ENCODE measurements at regions not wholly inside any gene's neighbourhood (a gene's known extent, or its start where the extent isn't known, plus 50 kb on each side); places are given as distances from the start of the nearest gene placed in this dataset.

DNA sequence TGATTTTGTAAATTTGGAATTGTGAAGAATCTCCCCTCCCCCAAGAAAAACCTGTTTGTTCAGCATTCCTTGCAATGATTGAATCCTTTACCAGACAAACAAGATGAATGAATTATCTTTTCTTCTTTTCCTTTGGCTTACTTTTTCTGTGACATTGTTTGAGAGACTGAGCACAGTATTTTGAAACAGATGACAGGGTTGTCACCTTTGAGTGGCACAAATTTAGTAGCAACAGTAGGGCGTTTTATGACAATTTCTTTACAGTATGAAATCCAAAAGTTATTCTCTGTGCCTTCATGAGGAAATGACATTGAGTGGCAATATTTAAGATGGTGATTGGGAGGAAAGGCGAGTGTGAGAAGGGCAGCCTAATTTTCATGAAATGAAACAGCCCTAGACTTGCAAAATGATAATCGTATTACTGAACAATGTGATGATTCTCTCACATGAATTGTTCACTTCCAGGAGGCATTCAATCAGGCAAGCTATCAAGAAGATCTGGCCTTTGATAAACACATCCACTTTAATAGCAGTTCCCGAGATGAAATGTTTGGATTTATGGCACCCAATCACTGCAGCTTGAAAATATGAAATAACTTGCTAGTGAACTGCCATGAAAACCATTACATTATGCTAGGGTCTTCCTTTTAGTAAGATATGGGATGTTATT lies 68.6 kb upstream of the SCEL start:
- no peak overlapping the region for H3K27ac Mint-ChIP-seq
- no peak overlapping the region for H3K4me3 Mint-ChIP-seq
- Histone ChIP-seq H3K9me2 (ENCODE audit: insufficient read depth) (no peaks in the 10 kb centered on the region), H3F3A (replicated peaks; ENCODE audit: low read depth) (no peaks in the 10 kb centered on the region), H3K4me3 (no peak overlapping the region), H3K27ac (ENCODE audit: low read depth) (no peak overlapping the region), H3K79me2 (replicated peaks; ENCODE audit: insufficient read depth) (no peaks in the 10 kb centered on the region), H3K27me3 (ENCODE audit: insufficient read depth) (no peaks in the 10 kb centered on the region), H2AFZ (0 out of 2 replicates have a peak overlapping the region, but pooled peaks have one; percentile 49), H3K36me3 (ENCODE audit: insufficient read depth) (no peaks in the 10 kb centered on the region), H3K4me1 (ENCODE audit: insufficient read depth) (no peaks in the 10 kb centered on the region), H4K20me1 (replicated peaks; ENCODE audit: insufficient read depth) (no peaks in the 10 kb centered on the region), H3K4me2 (no peak overlapping the region)
- TF ChIP-seq CREB1 (CRISPR knock-in tag; IDR thresholded peaks at IDR 0.05; ENCODE audit: low read depth) (no peak), POLR2AphosphoS5 (IDR thresholded peaks at IDR 0.05; ENCODE audit: low read depth) (no peak), NANOG (IDR thresholded peaks at IDR 0.05; ENCODE audit: borderline replicate concordance) (no peak), ZNF331 (CRISPR knock-in tag; IDR thresholded peaks at IDR 0.05; ENCODE audit: low read depth) (no peak), STAT1 (IDR thresholded peaks at IDR 0.05; ENCODE audit: unreplicated experiment) (no peak), JUNB (IDR thresholded peaks at IDR 0.05; ENCODE audit: unreplicated experiment) (no peak), ZNF114 (CRISPR knock-in tag; IDR thresholded peaks at IDR 0.05) (no peak), EZH2 (IDR thresholded peaks at IDR 0.05; ENCODE audit: low read depth, unreplicated experiment) (no peak), EZH2phosphoT487 (IDR thresholded peaks at IDR 0.05; ENCODE audit: unreplicated experiment) (no peak)
- TF ChIP-seq, protein P1, sequence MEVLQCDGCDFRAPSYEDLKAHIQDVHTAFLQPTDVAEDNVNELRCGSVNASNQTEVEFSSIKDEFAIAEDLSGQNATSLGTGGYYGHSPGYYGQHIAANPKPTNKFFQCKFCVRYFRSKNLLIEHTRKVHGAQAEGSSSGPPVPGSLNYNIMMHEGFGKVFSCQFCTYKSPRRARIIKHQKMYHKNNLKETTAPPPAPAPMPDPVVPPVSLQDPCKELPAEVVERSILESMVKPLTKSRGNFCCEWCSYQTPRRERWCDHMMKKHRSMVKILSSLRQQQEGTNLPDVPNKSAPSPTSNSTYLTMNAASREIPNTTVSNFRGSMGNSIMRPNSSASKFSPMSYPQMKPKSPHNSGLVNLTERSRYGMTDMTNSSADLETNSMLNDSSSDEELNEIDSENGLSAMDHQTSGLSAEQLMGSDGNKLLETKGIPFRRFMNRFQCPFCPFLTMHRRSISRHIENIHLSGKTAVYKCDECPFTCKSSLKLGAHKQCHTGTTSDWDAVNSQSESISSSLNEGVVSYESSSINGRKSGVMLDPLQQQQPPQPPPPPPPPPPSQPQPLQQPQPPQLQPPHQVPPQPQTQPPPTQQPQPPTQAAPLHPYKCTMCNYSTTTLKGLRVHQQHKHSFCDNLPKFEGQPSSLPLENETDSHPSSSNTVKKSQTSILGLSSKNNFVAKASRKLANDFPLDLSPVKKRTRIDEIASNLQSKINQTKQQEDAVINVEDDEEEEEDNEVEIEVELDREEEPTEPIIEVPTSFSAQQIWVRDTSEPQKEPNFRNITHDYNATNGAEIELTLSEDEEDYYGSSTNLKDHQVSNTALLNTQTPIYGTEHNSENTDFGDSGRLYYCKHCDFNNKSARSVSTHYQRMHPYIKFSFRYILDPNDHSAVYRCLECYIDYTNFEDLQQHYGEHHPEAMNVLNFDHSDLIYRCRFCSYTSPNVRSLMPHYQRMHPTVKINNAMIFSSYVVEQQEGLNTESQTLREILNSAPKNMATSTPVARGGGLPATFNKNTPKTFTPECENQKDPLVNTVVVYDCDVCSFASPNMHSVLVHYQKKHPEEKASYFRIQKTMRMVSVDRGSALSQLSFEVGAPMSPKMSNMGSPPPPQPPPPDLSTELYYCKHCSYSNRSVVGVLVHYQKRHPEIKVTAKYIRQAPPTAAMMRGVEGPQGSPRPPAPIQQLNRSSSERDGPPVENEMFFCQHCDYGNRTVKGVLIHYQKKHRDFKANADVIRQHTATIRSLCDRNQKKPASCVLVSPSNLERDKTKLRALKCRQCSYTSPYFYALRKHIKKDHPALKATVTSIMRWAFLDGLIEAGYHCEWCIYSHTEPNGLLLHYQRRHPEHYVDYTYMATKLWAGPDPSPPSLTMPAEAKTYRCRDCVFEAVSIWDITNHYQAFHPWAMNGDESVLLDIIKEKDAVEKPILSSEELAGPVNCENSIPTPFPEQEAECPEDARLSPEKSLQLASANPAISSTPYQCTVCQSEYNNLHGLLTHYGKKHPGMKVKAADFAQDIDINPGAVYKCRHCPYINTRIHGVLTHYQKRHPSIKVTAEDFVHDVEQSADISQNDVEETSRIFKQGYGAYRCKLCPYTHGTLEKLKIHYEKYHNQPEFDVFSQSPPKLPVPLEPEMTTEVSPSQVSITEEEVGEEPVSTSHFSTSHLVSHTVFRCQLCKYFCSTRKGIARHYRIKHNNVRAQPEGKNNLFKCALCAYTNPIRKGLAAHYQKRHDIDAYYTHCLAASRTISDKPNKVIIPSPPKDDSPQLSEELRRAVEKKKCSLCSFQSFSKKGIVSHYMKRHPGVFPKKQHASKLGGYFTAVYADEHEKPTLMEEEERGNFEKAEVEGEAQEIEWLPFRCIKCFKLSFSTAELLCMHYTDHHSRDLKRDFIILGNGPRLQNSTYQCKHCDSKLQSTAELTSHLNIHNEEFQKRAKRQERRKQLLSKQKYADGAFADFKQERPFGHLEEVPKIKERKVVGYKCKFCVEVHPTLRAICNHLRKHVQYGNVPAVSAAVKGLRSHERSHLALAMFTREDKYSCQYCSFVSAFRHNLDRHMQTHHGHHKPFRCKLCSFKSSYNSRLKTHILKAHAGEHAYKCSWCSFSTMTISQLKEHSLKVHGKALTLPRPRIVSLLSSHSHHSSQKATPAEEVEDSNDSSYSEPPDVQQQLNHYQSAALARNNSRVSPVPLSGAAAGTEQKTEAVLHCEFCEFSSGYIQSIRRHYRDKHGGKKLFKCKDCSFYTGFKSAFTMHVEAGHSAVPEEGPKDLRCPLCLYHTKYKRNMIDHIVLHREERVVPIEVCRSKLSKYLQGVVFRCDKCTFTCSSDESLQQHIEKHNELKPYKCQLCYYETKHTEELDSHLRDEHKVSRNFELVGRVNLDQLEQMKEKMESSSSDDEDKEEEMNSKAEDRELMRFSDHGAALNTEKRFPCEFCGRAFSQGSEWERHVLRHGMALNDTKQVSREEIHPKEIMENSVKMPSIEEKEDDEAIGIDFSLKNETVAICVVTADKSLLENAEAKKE (CRISPR knock-in tag; IDR thresholded peaks at IDR 0.05), result no peak
- TF ChIP-seq, protein P2, sequence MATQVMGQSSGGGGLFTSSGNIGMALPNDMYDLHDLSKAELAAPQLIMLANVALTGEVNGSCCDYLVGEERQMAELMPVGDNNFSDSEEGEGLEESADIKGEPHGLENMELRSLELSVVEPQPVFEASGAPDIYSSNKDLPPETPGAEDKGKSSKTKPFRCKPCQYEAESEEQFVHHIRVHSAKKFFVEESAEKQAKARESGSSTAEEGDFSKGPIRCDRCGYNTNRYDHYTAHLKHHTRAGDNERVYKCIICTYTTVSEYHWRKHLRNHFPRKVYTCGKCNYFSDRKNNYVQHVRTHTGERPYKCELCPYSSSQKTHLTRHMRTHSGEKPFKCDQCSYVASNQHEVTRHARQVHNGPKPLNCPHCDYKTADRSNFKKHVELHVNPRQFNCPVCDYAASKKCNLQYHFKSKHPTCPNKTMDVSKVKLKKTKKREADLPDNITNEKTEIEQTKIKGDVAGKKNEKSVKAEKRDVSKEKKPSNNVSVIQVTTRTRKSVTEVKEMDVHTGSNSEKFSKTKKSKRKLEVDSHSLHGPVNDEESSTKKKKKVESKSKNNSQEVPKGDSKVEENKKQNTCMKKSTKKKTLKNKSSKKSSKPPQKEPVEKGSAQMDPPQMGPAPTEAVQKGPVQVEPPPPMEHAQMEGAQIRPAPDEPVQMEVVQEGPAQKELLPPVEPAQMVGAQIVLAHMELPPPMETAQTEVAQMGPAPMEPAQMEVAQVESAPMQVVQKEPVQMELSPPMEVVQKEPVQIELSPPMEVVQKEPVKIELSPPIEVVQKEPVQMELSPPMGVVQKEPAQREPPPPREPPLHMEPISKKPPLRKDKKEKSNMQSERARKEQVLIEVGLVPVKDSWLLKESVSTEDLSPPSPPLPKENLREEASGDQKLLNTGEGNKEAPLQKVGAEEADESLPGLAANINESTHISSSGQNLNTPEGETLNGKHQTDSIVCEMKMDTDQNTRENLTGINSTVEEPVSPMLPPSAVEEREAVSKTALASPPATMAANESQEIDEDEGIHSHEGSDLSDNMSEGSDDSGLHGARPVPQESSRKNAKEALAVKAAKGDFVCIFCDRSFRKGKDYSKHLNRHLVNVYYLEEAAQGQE (IDR thresholded peaks at IDR 0.05; ENCODE audit: unreplicated experiment), result no peak
- TF ChIP-seq, protein P3, sequence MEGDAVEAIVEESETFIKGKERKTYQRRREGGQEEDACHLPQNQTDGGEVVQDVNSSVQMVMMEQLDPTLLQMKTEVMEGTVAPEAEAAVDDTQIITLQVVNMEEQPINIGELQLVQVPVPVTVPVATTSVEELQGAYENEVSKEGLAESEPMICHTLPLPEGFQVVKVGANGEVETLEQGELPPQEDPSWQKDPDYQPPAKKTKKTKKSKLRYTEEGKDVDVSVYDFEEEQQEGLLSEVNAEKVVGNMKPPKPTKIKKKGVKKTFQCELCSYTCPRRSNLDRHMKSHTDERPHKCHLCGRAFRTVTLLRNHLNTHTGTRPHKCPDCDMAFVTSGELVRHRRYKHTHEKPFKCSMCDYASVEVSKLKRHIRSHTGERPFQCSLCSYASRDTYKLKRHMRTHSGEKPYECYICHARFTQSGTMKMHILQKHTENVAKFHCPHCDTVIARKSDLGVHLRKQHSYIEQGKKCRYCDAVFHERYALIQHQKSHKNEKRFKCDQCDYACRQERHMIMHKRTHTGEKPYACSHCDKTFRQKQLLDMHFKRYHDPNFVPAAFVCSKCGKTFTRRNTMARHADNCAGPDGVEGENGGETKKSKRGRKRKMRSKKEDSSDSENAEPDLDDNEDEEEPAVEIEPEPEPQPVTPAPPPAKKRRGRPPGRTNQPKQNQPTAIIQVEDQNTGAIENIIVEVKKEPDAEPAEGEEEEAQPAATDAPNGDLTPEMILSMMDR (conservative IDR thresholded peaks at IDR 0.05; ENCODE audit: low read depth in 2 of 2), result no peak
- TF ChIP-seq, protein P4, sequence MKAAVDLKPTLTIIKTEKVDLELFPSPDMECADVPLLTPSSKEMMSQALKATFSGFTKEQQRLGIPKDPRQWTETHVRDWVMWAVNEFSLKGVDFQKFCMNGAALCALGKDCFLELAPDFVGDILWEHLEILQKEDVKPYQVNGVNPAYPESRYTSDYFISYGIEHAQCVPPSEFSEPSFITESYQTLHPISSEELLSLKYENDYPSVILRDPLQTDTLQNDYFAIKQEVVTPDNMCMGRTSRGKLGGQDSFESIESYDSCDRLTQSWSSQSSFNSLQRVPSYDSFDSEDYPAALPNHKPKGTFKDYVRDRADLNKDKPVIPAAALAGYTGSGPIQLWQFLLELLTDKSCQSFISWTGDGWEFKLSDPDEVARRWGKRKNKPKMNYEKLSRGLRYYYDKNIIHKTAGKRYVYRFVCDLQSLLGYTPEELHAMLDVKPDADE (IDR thresholded peaks at IDR 0.05), result no peak
- ATAC-seq, result no peak
- no peak for DNase-seq (ENCODE audit: low spot score)
- H3K36me3 Mint-ChIP-seq (ENCODE audit: low read depth), result no peaks in the 10 kb centered on the region
- H3K4me1 Mint-ChIP-seq, result no peaks in the 10 kb centered on the region
- peaks cover 2% of the 10 kb centered on the region for H3K27me3 Mint-ChIP-seq (ENCODE audit: insufficient read depth, low read depth, poor library complexity)
- H3K9me3 Mint-ChIP-seq, result no peaks in the 10 kb centered on the region
